Esophagus muscularis mucosa (tissue), 3 donors: ENCODE measurements at regions not wholly inside any gene's neighbourhood (a gene's known extent, or its start where the extent isn't known, plus 50 kb on each side); places are given as distances from the start of the nearest gene placed in this dataset.

ENCODE experiments used
- POLR2A ChIP-seq: fragments of 450-650 bp; IDR thresholded peaks from one replicate; pipeline ENCODE4 v1.6.1; 2017; ENCODE audit warnings: antibody characterized with exemption, moderate library complexity, mild to moderate bottlenecking, low read depth
- POLR2AphosphoS5 ChIP-seq, 2 donors: sonication (generic); formaldehyde crosslinking; IDR thresholded peaks; one replicate each; pipeline ENCODE4 v1.6.1; 2017; ENCODE audit warnings: antibody characterized with exemption in 2 of 2
- TF ChIP-seq, protein P1 (sequence below), 3 experiments: fragments of 200-600 bp in 2 of 3; fragments of 450-650 bp in 1 of 3; sonication (generic) in 2 of 3; IDR thresholded peaks; one replicate each; pipeline ENCODE4 v1.5.1; 2017 to 2019; ENCODE audit warnings: antibody characterized with exemption in 3 of 3, mild to moderate bottlenecking in 2 of 3, moderate library complexity in 1 of 3

DNA sequence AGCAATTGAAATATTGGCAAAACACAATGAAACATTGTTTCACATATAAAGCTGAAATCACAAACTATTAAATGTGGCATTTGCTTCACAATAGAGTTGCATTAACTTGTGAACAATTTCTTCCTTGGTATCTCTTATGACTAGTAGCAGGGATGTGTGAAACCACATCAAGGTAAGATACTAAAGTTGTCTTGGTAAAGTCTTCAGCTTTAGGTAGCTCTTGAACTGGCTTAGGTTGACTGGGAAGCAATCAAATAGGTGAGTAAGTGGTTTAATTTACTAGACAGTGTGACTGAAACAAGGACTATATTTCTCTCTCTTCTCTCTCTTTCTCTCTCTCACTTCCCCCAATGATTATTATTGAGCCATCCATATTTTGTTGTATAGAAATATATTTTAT lies 141.5 kb upstream of the KCNK2 start:
- TF ChIP-seq, protein P1, sequence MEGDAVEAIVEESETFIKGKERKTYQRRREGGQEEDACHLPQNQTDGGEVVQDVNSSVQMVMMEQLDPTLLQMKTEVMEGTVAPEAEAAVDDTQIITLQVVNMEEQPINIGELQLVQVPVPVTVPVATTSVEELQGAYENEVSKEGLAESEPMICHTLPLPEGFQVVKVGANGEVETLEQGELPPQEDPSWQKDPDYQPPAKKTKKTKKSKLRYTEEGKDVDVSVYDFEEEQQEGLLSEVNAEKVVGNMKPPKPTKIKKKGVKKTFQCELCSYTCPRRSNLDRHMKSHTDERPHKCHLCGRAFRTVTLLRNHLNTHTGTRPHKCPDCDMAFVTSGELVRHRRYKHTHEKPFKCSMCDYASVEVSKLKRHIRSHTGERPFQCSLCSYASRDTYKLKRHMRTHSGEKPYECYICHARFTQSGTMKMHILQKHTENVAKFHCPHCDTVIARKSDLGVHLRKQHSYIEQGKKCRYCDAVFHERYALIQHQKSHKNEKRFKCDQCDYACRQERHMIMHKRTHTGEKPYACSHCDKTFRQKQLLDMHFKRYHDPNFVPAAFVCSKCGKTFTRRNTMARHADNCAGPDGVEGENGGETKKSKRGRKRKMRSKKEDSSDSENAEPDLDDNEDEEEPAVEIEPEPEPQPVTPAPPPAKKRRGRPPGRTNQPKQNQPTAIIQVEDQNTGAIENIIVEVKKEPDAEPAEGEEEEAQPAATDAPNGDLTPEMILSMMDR (IDR thresholded peaks at IDR 0.05) = no peak
- no peak for TF ChIP-seq POLR2AphosphoS5 (IDR thresholded peaks at IDR 0.05)
- no peak for TF ChIP-seq POLR2A
